ENCODE measurements at regions not wholly inside any gene's neighbourhood (a gene's known extent, or its start where the extent isn't known, plus 50 kb on each side); places are given as distances from the start of the nearest gene placed in this dataset.

GRCh38 chr3:44092497-44092896 lies 149.2 kb upstream of the TOPAZ1 start:
- DNase-seq (ENCODE audit: low spot score) = no peak

- DNase-seq (ENCODE audit: low spot score) = no peak
Observed at GRCh38 chr3:44093531-44093930, 148.2 kb upstream of the TOPAZ1 start.

GRCh38 chr3:44098656-44099415 lies 142.8 kb upstream of the TOPAZ1 start:
- DNase-seq (ENCODE audit: low spot score) = no peak

GRCh38 chr3:44099566-44100297 lies 142.0 kb upstream of the TOPAZ1 start:
- DNase-seq (ENCODE audit: low spot score) = no peak

- no peak for DNase-seq (ENCODE audit: low spot score)
Observed at GRCh38 chr3:44100298-44100695, 141.4 kb upstream of the TOPAZ1 start.

GRCh38 chr3:44104043-44104442 lies 137.6 kb upstream of the TOPAZ1 start:
- no peak for DNase-seq (ENCODE audit: low spot score)

GRCh38 chr3:44104668-44105321 lies 136.9 kb upstream of the TOPAZ1 start:
- DNase-seq (ENCODE audit: low spot score) = peak; percentile 82

GRCh38 chr3:44105571-44105970 lies 136.1 kb upstream of the TOPAZ1 start:
- no peak for DNase-seq (ENCODE audit: low spot score)

GRCh38 chr3:44106756-44107155 lies 134.9 kb upstream of the TOPAZ1 start:
- no peak for DNase-seq (ENCODE audit: low spot score)

- no peak for DNase-seq (ENCODE audit: low spot score)
Observed at GRCh38 chr3:44108481-44108880, 133.2 kb upstream of the TOPAZ1 start.

GRCh38 chr3:44109771-44110361 lies 131.8 kb upstream of the TOPAZ1 start:
- DNase-seq (ENCODE audit: low spot score) = no peak

GRCh38 chr3:44110648-44111047 lies 131.0 kb upstream of the TOPAZ1 start:
- DNase-seq (ENCODE audit: low spot score) = no peak

- no peak for DNase-seq (ENCODE audit: low spot score)
Observed at GRCh38 chr3:44111482-44111881, 130.2 kb upstream of the TOPAZ1 start.

- no peak for DNase-seq (ENCODE audit: low spot score)
Observed at GRCh38 chr3:44114142-44114541, 127.5 kb upstream of the TOPAZ1 start.

GRCh38 chr3:44117239-44117638 lies 124.4 kb upstream of the TOPAZ1 start:
- DNase-seq (ENCODE audit: low spot score) = no peak

- DNase-seq (ENCODE audit: low spot score) = no peak
Observed at GRCh38 chr3:44117736-44118135, 124.0 kb upstream of the TOPAZ1 start.

- DNase-seq (ENCODE audit: low spot score) = no peak
Observed at GRCh38 chr3:44120721-44121582, 120.7 kb upstream of the TOPAZ1 start.

GRCh38 chr3:44125246-44125645 lies 116.4 kb upstream of the TOPAZ1 start:
- DNase-seq (ENCODE audit: low spot score) = no peak

GRCh38 chr3:44125882-44126281 lies 115.8 kb upstream of the TOPAZ1 start:
- DNase-seq (ENCODE audit: low spot score) = no peak

- no peak for DNase-seq (ENCODE audit: low spot score)
Observed at GRCh38 chr3:44128057-44128775, 113.5 kb upstream of the TOPAZ1 start.

GRCh38 chr3:44130249-44130648 lies 111.4 kb upstream of the TOPAZ1 start:
- DNase-seq (ENCODE audit: low spot score) = no peak

Measured in activated CD4-positive, alpha-beta T cell treated with anti-CD3 and anti-CD28 coated beads, Interleukin-2, Interleukin-4, amounts not matched to agents 100 ng/mL and 50 ng/mL, durations not matched to agents 16 hours and 8 hours (primary cell).